ENCODE measurements at regions not wholly inside any gene's neighbourhood (a gene's known extent, or its start where the extent isn't known, plus 50 kb on each side); places are given as distances from the start of the nearest gene placed in this dataset.

GRCh38 chr14:88999137-88999536 is 174.7 kb downstream of the TTC8 start:
- TF ChIP-seq TAF1 (IDR thresholded peaks at IDR 0.05; ENCODE audit: low read depth) (no peak), MXI1 (conservative IDR thresholded peaks at IDR 0.05; ENCODE audit: poor library complexity, severe bottlenecking) (no peak), CTCF (IDR thresholded peaks at IDR 0.05; ENCODE audit: poor library complexity, severe bottlenecking) (no peak), EP300 (conservative IDR thresholded peaks at IDR 0.05; ENCODE audit: poor library complexity, severe bottlenecking) (no peak), RAD21 (conservative IDR thresholded peaks at IDR 0.05) (no peak), EZH2 (IDR thresholded peaks at IDR 0.05; ENCODE audit: borderline replicate concordance, insufficient read depth, low read length, poor library complexity, severe bottlenecking) (no peak), REST (IDR thresholded peaks at IDR 0.05; ENCODE audit: borderline replicate concordance) (no peak), SMC3 (conservative IDR thresholded peaks at IDR 0.05; ENCODE audit: poor library complexity) (no peak)

Data from neural cell (in vitro differentiated cells).